HL-60 (cell line): ENCODE measurements at regions not wholly inside any gene's neighbourhood (a gene's known extent, or its start where the extent isn't known, plus 50 kb on each side); places are given as distances from the start of the nearest gene placed in this dataset.

ENCODE experiments used
- DNase-seq, 2 experiments: peaks; one replicate each; pipeline ENCODE4 v3.0.0-alpha.2; 2010 to 2020; ENCODE audit warnings: low read depth in 1 of 2, low spot score in 1 of 2
- H3K27ac ChIP-seq: fragments of 250-450 bp; sonication (Bioruptor Pico); replicated peaks from 2 replicates; pipeline ENCODE4 v1.5.1; 2020; ENCODE audit warnings: mild to moderate bottlenecking, moderate library complexity
- H3K27me3 ChIP-seq: fragments of 250-450 bp; sonication (Bioruptor Pico); 2 replicates; pipeline ENCODE4 v1.5.1; 2021; ENCODE audit warnings: mild to moderate bottlenecking, moderate library complexity; ENCODE audit not compliant: insufficient read depth, poor library complexity, severe bottlenecking
- H3K4me3 ChIP-seq: replicated peaks from 2 replicates; pipeline ENCODE4 v1.5.1; 2011; ENCODE audit warnings: mild to moderate bottlenecking, control low read depth, low read length; ENCODE audit not compliant: insufficient read depth
- GABPA ChIP-seq: IDR thresholded peaks from 2 replicates; pipeline ENCODE4 v1.6.1; 2012; ENCODE audit warnings: low read depth
- POLR2AphosphoS5 ChIP-seq: IDR thresholded peaks from 2 replicates; pipeline ENCODE4 v1.6.1; 2012; ENCODE audit warnings: low read depth
- SPI1 ChIP-seq: IDR thresholded peaks from 2 replicates; pipeline ENCODE4 v1.6.1; 2012; ENCODE audit warnings: low read depth, mild to moderate bottlenecking, borderline replicate concordance
- TF ChIP-seq, protein P1 (sequence below): IDR thresholded peaks from one replicate; pipeline ENCODE4 v1.5.1; 2011; ENCODE audit warnings: low read length, control low read depth, inconsistent platforms; ENCODE audit not compliant: insufficient read depth
- TF ChIP-seq, protein P2 (sequence below): IDR thresholded peaks from 2 replicates; pipeline ENCODE4 v1.6.1; 2012; ENCODE audit warnings: low read depth; ENCODE audit not compliant: insufficient replicate concordance

- no peaks in the 10 kb centered on the region for H3K27me3 ChIP-seq
- H3K27ac ChIP-seq: no peak overlapping the region
- no peak overlapping the region for H3K4me3 ChIP-seq
- no peak for DNase-seq
- no peak for TF ChIP-seq POLR2AphosphoS5
- no peak for TF ChIP-seq SPI1
- TF ChIP-seq, protein P1, sequence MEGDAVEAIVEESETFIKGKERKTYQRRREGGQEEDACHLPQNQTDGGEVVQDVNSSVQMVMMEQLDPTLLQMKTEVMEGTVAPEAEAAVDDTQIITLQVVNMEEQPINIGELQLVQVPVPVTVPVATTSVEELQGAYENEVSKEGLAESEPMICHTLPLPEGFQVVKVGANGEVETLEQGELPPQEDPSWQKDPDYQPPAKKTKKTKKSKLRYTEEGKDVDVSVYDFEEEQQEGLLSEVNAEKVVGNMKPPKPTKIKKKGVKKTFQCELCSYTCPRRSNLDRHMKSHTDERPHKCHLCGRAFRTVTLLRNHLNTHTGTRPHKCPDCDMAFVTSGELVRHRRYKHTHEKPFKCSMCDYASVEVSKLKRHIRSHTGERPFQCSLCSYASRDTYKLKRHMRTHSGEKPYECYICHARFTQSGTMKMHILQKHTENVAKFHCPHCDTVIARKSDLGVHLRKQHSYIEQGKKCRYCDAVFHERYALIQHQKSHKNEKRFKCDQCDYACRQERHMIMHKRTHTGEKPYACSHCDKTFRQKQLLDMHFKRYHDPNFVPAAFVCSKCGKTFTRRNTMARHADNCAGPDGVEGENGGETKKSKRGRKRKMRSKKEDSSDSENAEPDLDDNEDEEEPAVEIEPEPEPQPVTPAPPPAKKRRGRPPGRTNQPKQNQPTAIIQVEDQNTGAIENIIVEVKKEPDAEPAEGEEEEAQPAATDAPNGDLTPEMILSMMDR: no peak
- no peak for TF ChIP-seq GABPA
- TF ChIP-seq, protein P2, sequence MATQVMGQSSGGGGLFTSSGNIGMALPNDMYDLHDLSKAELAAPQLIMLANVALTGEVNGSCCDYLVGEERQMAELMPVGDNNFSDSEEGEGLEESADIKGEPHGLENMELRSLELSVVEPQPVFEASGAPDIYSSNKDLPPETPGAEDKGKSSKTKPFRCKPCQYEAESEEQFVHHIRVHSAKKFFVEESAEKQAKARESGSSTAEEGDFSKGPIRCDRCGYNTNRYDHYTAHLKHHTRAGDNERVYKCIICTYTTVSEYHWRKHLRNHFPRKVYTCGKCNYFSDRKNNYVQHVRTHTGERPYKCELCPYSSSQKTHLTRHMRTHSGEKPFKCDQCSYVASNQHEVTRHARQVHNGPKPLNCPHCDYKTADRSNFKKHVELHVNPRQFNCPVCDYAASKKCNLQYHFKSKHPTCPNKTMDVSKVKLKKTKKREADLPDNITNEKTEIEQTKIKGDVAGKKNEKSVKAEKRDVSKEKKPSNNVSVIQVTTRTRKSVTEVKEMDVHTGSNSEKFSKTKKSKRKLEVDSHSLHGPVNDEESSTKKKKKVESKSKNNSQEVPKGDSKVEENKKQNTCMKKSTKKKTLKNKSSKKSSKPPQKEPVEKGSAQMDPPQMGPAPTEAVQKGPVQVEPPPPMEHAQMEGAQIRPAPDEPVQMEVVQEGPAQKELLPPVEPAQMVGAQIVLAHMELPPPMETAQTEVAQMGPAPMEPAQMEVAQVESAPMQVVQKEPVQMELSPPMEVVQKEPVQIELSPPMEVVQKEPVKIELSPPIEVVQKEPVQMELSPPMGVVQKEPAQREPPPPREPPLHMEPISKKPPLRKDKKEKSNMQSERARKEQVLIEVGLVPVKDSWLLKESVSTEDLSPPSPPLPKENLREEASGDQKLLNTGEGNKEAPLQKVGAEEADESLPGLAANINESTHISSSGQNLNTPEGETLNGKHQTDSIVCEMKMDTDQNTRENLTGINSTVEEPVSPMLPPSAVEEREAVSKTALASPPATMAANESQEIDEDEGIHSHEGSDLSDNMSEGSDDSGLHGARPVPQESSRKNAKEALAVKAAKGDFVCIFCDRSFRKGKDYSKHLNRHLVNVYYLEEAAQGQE: no peak
These were observed 105.3 kb upstream of the UBE3A start for GRCh38 chr15:25544076-25544475.

GRCh38 chr15:25543196-25543595, 104.4 kb upstream of the UBE3A start:
- no peak overlapping the region for H3K27ac ChIP-seq
- TF ChIP-seq GABPA (no peak), POLR2AphosphoS5 (no peak), SPI1 (no peak)
- TF ChIP-seq, protein P2: no peak
- TF ChIP-seq, protein P1: no peak
- no peaks in the 10 kb centered on the region for H3K27me3 ChIP-seq
- DNase-seq: no peak
- no peak overlapping the region for H3K4me3 ChIP-seq

DNA sequence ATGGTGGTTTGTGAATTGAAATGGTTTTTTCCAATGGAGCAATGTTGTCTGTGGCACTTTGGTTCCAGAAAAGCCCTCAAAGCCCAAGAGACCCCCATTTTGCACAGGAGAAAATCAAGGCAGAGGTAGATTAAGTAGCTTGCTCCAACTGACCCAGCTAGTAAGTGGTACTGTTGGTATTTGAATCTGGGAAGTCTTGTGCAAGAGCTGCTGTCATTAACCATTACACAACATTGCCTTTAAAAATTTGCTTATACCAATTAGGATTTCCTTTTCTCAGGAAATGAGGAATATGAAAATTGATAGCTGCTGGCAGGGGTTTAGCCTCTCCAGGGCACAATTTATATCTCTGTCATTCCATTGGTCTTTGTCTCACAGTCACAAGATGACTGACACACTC, 102.4 kb upstream of the UBE3A start:
- Histone ChIP-seq H3K27me3 (no peaks in the 10 kb centered on the region), H3K27ac (no peak overlapping the region), H3K4me3 (no peak overlapping the region)
- DNase-seq: no peak
- TF ChIP-seq, protein P1: no peak
- TF ChIP-seq, protein P2: no peak
- no peak for TF ChIP-seq SPI1
